ENCODE measurements at regions not wholly inside any gene's neighbourhood (a gene's known extent, or its start where the extent isn't known, plus 50 kb on each side); places are given as distances from the start of the nearest gene placed in this dataset.
"Not testable (repeated sequence)": the region's sequence is repeated elsewhere in the genome, so short reads cannot be mapped to it uniquely, and the experiment has no call there.

DNA sequence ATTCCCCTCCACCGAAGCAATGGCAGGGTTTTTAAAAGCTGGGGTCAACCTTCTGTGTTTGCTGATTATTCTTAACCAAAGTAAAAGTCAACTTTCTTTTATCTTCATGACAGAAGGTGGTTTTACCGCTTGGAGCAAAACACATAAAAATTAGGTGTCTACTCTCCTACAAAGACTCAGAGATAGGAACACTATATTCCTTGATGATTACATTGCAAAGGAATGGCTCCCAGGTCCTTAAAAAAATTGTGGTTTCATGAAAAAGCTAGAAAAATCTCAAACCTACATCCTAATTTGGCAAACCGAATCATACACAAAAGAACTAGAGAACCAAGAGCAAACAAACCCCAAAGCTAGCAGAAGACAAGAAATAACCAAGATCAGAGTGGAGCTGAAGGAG lies 760.4 kb upstream of the PCDH20 start:
- TF ChIP-seq, protein P1, sequence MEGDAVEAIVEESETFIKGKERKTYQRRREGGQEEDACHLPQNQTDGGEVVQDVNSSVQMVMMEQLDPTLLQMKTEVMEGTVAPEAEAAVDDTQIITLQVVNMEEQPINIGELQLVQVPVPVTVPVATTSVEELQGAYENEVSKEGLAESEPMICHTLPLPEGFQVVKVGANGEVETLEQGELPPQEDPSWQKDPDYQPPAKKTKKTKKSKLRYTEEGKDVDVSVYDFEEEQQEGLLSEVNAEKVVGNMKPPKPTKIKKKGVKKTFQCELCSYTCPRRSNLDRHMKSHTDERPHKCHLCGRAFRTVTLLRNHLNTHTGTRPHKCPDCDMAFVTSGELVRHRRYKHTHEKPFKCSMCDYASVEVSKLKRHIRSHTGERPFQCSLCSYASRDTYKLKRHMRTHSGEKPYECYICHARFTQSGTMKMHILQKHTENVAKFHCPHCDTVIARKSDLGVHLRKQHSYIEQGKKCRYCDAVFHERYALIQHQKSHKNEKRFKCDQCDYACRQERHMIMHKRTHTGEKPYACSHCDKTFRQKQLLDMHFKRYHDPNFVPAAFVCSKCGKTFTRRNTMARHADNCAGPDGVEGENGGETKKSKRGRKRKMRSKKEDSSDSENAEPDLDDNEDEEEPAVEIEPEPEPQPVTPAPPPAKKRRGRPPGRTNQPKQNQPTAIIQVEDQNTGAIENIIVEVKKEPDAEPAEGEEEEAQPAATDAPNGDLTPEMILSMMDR (conservative IDR thresholded peaks at IDR 0.05) = no peak
- H3K27ac ChIP-seq = no peak overlapping the region

DNA sequence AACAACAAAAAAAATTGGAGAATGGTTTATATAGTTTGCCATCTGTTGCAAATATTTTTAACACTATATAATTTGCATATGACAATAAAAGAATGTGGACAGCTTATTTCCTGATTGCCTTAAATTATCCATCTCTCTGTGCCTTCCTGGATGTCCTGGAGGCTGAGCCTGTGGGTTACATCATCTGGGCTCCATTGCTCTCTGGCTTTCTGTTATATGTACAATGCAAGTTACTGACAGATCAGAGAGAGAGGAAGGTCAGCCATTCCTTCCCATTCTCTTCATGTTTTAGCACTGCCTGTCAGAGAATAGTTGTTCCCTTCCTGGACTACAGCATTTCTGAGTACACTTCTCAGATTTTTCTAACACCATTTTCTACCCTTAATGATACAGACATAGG lies 758.3 kb upstream of the PCDH20 start:
- TF ChIP-seq, protein P1 (conservative IDR thresholded peaks at IDR 0.05) = no peak
- no peak overlapping the region for H3K27ac ChIP-seq

- no peak overlapping the region for H3K27ac ChIP-seq
- TF ChIP-seq, protein P1 (conservative IDR thresholded peaks at IDR 0.05) = no peak
Measured at GRCh38 chr13:62171697-62172096, 756.0 kb upstream of the PCDH20 start.

DNA sequence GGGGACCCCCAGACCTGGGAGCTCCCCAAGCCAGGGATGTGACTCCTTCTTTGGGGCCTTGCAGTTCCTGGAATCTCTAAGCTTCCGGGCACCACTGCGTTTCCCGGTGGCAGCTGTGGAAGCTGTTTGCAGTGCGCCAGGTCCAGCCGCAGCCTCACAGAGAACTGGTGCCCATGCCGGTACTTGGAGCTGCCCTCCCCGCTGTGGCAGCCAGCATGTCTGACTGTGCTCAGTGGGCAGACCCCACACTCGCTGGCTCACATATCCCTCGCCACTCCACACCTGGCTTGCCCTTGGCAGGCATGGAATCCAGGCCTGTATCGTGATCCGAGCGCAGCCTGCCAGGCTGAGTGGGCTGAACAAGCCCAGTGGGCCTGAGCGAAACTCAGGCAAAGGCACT lies 753.2 kb upstream of the PCDH20 start:
- no peak overlapping the region for H3K27ac ChIP-seq
- TF ChIP-seq, protein P1 (conservative IDR thresholded peaks at IDR 0.05) = no peak

DNA sequence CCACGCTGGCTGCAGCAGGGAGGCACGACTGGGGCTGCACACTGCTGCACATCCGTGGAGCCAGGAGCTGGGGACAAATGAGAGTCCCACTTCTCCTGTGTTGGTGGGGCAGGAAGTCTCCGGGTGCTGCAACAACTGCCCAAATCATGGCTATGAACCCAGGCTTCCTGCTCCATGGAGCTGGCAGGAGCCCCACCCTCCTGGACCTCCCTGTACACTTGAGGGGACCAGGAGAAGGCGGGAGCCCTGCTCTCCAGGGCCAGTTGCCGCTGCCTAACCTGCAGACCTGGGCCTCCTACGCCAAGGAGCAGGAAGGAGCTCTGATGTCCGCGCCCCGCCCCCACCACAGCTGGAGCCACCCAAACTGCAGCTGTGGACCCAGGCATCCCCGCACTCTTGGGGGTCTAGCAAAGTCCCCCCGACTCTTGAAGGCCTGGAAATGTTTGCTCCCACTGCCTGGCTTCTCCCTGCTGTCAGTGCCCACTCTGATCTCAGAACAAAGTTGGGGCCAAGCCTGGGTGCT lies 752.1 kb upstream of the PCDH20 start:
- H3K27ac ChIP-seq = no peak overlapping the region
- TF ChIP-seq, protein P1 (conservative IDR thresholded peaks at IDR 0.05) = no peak

- H3K27ac ChIP-seq = no peak overlapping the region
- TF ChIP-seq, protein P1 (conservative IDR thresholded peaks at IDR 0.05) = no peak
Measured at GRCh38 chr13:62162860-62163259, 747.2 kb upstream of the PCDH20 start.

DNA sequence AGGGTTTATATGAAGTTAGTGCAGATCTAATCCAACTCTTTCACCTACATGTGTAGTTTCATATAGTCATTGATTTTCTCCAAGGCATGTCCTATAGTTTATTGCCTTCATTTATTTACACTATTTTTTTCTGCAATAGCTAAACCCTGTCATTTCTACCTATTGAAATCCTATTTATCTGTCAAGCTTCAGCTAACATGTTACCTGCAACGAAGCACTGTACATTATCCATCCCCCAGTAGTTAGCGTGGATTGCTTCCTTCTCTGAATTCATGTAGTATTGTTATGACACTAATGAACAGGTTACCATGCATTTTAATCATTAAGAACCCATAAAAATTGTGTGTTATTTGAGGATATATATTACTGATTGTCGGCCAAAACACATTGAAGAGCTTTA lies 742.9 kb upstream of the PCDH20 start:
- TF ChIP-seq, protein P1 (conservative IDR thresholded peaks at IDR 0.05) = no peak
- no peak overlapping the region for H3K27ac ChIP-seq

DNA sequence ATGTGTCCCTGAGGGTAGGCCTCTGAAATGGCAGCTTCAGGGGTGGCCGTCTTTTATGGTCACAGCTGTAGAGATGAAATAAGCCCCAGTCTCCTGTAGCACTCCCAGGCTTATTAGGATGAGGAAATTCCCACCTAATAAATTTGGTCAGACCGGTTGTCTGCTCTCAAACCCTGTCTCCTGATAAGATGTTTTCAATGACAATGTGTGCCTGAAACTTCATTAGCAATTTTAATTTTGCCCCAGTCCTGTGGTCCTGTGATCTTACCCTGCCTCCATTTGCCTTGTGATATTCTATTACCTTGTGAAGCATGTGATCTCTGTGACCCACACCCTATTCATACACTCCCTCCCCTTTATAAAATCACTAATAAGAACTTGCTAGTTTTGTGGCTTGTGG lies 736.1 kb upstream of the PCDH20 start:
- not testable (repeated sequence) for H3K27ac ChIP-seq
